H1 (cell line): ENCODE measurements at regions not wholly inside any gene's neighbourhood (a gene's known extent, or its start where the extent isn't known, plus 50 kb on each side); places are given as distances from the start of the nearest gene placed in this dataset.

Experiments
- CTCF ChIA-PET: fragments of 300-600 bp; sonication (Branson Sonifier 250); formaldehyde crosslinking; loops from one replicate; lab custom pipeline; 2021; ENCODE audit not compliant: partially characterized antibody; lab: Charles Lee
- POLR2A ChIA-PET: fragments of 300-600 bp; sonication (Branson Sonifier 250); formaldehyde crosslinking; loops from one replicate; lab custom pipeline; 2021; ENCODE audit warnings: inconsistent platforms; ENCODE audit not compliant: partially characterized antibody; lab: Charles Lee
- DNase-seq, 2 experiments: peaks; one replicate each; pipeline versions ENCODE4 v3.0.0 to v3.0.0-alpha.2; 2010 to 2022; ENCODE audit warnings: low spot score in 2 of 2, low read depth in 1 of 2, mixed read lengths in 1 of 2
- FAIRE-seq: peaks from 2 replicates; lab custom pipeline; 2011; peaks lifted over from hg19 to GRCh38; lab: Jason Lieb, UNC
- H2AFZ ChIP-seq: 2 replicates; pipeline ENCODE4 v1.8.1; 2012; ENCODE audit warnings: low read length, inconsistent platforms
- H2AK5ac ChIP-seq: 2 replicates; pipeline ENCODE4 v1.6.1; 2013; ENCODE audit warnings: low read depth, low read length
- H2BK120ac ChIP-seq: replicated peaks from 2 replicates; pipeline ENCODE3; 2013; ENCODE audit warnings: low read depth, low read length, inconsistent platforms
- H2BK12ac ChIP-seq: 2 replicates; pipeline ENCODE4 v1.6.1; 2013; ENCODE audit warnings: low read depth, low read length
- H2BK15ac ChIP-seq: 2 replicates; pipeline ENCODE4 v1.6.1; 2013; ENCODE audit warnings: low read length
- H2BK20ac ChIP-seq: 2 replicates; pipeline ENCODE4 v1.6.1; 2013; ENCODE audit warnings: low read length
- H2BK5ac ChIP-seq: 2 replicates; pipeline ENCODE4 v1.6.1; 2013; ENCODE audit warnings: low read depth, low read length
- H3K14ac ChIP-seq: 2 replicates; pipeline ENCODE4 v1.6.1; 2013; ENCODE audit warnings: inconsistent platforms; ENCODE audit not compliant: insufficient read length
- H3K18ac ChIP-seq: 2 replicates; pipeline ENCODE4 v1.6.1; 2013; ENCODE audit warnings: low read length; ENCODE audit errors: extremely low read depth
- H3K23ac ChIP-seq: 2 replicates; pipeline ENCODE4 v1.6.1; 2013; ENCODE audit warnings: inconsistent platforms; ENCODE audit not compliant: insufficient read length
- H3K23me2 ChIP-seq: 2 replicates; pipeline ENCODE4 v1.6.1; 2013; ENCODE audit warnings: low read depth, low read length
- H3K27ac ChIP-seq: 2 replicates; pipeline ENCODE4 v1.6.1; 2011; ENCODE audit warnings: low read depth, low read length, inconsistent platforms
- H3K27me3 ChIP-seq, 4 experiments: replicated peaks in 1 of 4; 1 replicate in 1 of 4; 2 replicates in 3 of 4; pipeline versions ENCODE4 v1.6.1 to v1.8.1; 2011 to 2013; ENCODE audit warnings: low read length in 3 of 4, mild to moderate bottlenecking in 3 of 4, inconsistent platforms in 2 of 4, mixed read lengths in 2 of 4, moderate library complexity in 1 of 4; ENCODE audit not compliant: control insufficient read depth in 3 of 4, insufficient read depth in 3 of 4; ENCODE audit errors: extremely low read depth in 1 of 4
- H3K36me3 ChIP-seq, 4 experiments: 2 replicates each; pipeline versions ENCODE4 v1.6.1 to v1.8.1; 2011 to 2013; ENCODE audit warnings: mild to moderate bottlenecking in 4 of 4, low read length in 3 of 4, moderate library complexity in 2 of 4, control low read depth in 1 of 4, inconsistent platforms in 1 of 4; ENCODE audit not compliant: insufficient read depth in 4 of 4, control insufficient read depth in 2 of 4
- H3K4ac ChIP-seq: replicated peaks from 2 replicates; pipeline ENCODE3; 2013; ENCODE audit warnings: low read length, low read depth, mixed read lengths, inconsistent platforms; ENCODE audit not compliant: insufficient read length
- H3K4me1 ChIP-seq, 4 experiments: replicated peaks in 1 of 4; 1 replicate in 1 of 4; 2 replicates in 3 of 4; pipeline versions ENCODE4 v1.6.1 to v1.8.1; 2011 to 2013; ENCODE audit warnings: low read length in 3 of 4, inconsistent platforms in 2 of 4, mixed read lengths in 1 of 4; ENCODE audit not compliant: insufficient read depth in 4 of 4, control insufficient read depth in 3 of 4
- H3K4me2 ChIP-seq, 2 experiments: 2 replicates each; pipeline versions ENCODE4 v1.6.1 to v1.8.1; 2011 to 2013; ENCODE audit warnings: low read depth in 2 of 2, low read length in 2 of 2, control low read depth in 1 of 2, inconsistent platforms in 1 of 2, mild to moderate bottlenecking in 1 of 2; ENCODE audit not compliant: insufficient read depth in 1 of 2
- H3K4me3 ChIP-seq, 4 experiments: fragments of 200-600, 300-600 bp in 1 of 4; sonication (generic), shearing (Covaris generic), sonication (Bioruptor Twin) in 1 of 4; 2 replicates each; pipeline versions ENCODE4 v1.5.1 to v1.8.1; 2011 to 2016; ENCODE audit warnings: low read length in 4 of 4, low read depth in 3 of 4, control low read depth in 2 of 4, inconsistent platforms in 2 of 4, mild to moderate bottlenecking in 2 of 4, mixed read lengths in 1 of 4, moderate library complexity in 1 of 4; ENCODE audit not compliant: insufficient read depth in 2 of 4; ENCODE audit errors: extremely low read depth in 1 of 4
- H3K56ac ChIP-seq: replicated peaks from 2 replicates; pipeline ENCODE3; 2013; ENCODE audit warnings: low read depth, mild to moderate bottlenecking, mixed read lengths, low read length, inconsistent platforms; ENCODE audit not compliant: insufficient read length
- H3K79me1 ChIP-seq: 2 replicates; pipeline ENCODE4 v1.6.1; 2013; ENCODE audit warnings: low read depth, low read length, control low read depth
- H3K79me2 ChIP-seq, 2 experiments: 2 replicates each; pipeline versions ENCODE4 v1.6.1 to v1.8.1; 2012 to 2013; ENCODE audit warnings: low read length in 2 of 2, mild to moderate bottlenecking in 2 of 2, inconsistent platforms in 1 of 2; ENCODE audit not compliant: insufficient read depth in 2 of 2, control insufficient read depth in 1 of 2
- H3K9ac ChIP-seq, 4 experiments: replicated peaks in 1 of 4; 1 replicate in 1 of 4; 2 replicates in 3 of 4; pipeline versions ENCODE4 v1.6.1 to v1.8.1; 2011 to 2013; ENCODE audit warnings: low read depth in 3 of 4, low read length in 3 of 4, control low read depth in 2 of 4, mild to moderate bottlenecking in 2 of 4, moderate library complexity in 2 of 4, inconsistent platforms in 1 of 4; ENCODE audit errors: extremely low read depth in 1 of 4
- H3K9me3 ChIP-seq, 2 experiments: 2 replicates each; pipeline versions ENCODE4 v1.6.1 to v1.8.1; 2012 to 2013; ENCODE audit warnings: mild to moderate bottlenecking in 2 of 2, moderate library complexity in 2 of 2, control low read depth in 1 of 2, inconsistent platforms in 1 of 2, low read depth in 1 of 2, low read length in 1 of 2, mixed read lengths in 1 of 2; ENCODE audit not compliant: insufficient read depth in 2 of 2
- H4K20me1 ChIP-seq, 2 experiments: replicated peaks in 1 of 2; 2 replicates each; pipeline versions ENCODE3 to v1.8.1; 2011 to 2013; ENCODE audit warnings: inconsistent platforms in 2 of 2, low read length in 2 of 2, mild to moderate bottlenecking in 1 of 2; ENCODE audit not compliant: insufficient read depth in 2 of 2, control insufficient read depth in 1 of 2
- H4K5ac ChIP-seq: 2 replicates; pipeline ENCODE4 v1.6.1; 2013; ENCODE audit warnings: low read length, low read depth, mixed read lengths, inconsistent platforms; ENCODE audit not compliant: insufficient read length
- H4K8ac ChIP-seq: 2 replicates; pipeline ENCODE4 v1.8.0; 2013; ENCODE audit warnings: mild to moderate bottlenecking, moderate library complexity, low read length, inconsistent platforms; ENCODE audit not compliant: insufficient read depth; ENCODE audit errors: extremely low read depth
- H4K91ac ChIP-seq: replicated peaks from 2 replicates; pipeline ENCODE3; 2013; ENCODE audit warnings: low read length, mixed read lengths, inconsistent platforms; ENCODE audit not compliant: insufficient read length
- EZH2 ChIP-seq: fragments of 200-600 bp; sonication (generic); IDR thresholded peaks from 2 replicates; pipeline ENCODE4 v1.7.1; 2012; ENCODE audit warnings: low read depth, mild to moderate bottlenecking, moderate library complexity, low read length, inconsistent platforms; ENCODE audit not compliant: severe bottlenecking
- GTF2F1 ChIP-seq: IDR thresholded peaks from 2 replicates; pipeline ENCODE4 v1.6.1; 2012; ENCODE audit warnings: low read depth, low read length, improper control_type of control experiment, borderline replicate concordance
- HDAC6 ChIP-seq: IDR thresholded peaks from one replicate; pipeline ENCODE4 v1.7.1; 2012; ENCODE audit warnings: low read depth, mild to moderate bottlenecking, inconsistent platforms, low read length, moderate library complexity
- JUND ChIP-seq: IDR thresholded peaks from 2 replicates; pipeline ENCODE4 v1.6.1; 2011; ENCODE audit warnings: mild to moderate bottlenecking, improper control_type of control experiment, low read length
- POU5F1 ChIP-seq: IDR thresholded peaks from 2 replicates; pipeline ENCODE4 v1.6.1; 2011; ENCODE audit warnings: low read depth, mild to moderate bottlenecking, low read length, moderate library complexity
- RFX5 ChIP-seq: IDR thresholded peaks from 2 replicates; pipeline ENCODE4 v1.6.1; 2011; ENCODE audit warnings: low read depth, low read length, improper control_type of control experiment, borderline replicate concordance
- SIN3A ChIP-seq, 2 experiments: IDR thresholded peaks in 1 of 2; conservative IDR thresholded peaks in 1 of 2; 2 replicates each; pipeline ENCODE4 v1.6.1; 2011 to 2012; ENCODE audit warnings: low read length in 2 of 2, improper control_type of control experiment in 1 of 2, low read depth in 1 of 2, mild to moderate bottlenecking in 1 of 2
- SP1 ChIP-seq: IDR thresholded peaks from 2 replicates; pipeline ENCODE4 v1.6.1; 2011; ENCODE audit warnings: low read depth, low read length
- SRF ChIP-seq: IDR thresholded peaks from 2 replicates; pipeline ENCODE4 v1.6.1; 2011; ENCODE audit warnings: mild to moderate bottlenecking, low read depth, low read length, moderate library complexity
- TAF7 ChIP-seq: optimal IDR thresholded peaks from 2 replicates; pipeline ENCODE3; 2011; ENCODE audit warnings: low read depth, mild to moderate bottlenecking, inconsistent platforms, low read length, moderate library complexity, borderline replicate concordance
- YY1 ChIP-seq: IDR thresholded peaks from 2 replicates; pipeline ENCODE4 v1.6.1; 2011; ENCODE audit warnings: low read depth, mild to moderate bottlenecking, low read length
- WGBS, 2 experiments: shearing (Covaris generic) in 1 of 2; methylation state at CpG; one replicate each; pipeline versions ENCODE4 v1.1.6 to v1.1.7; 2013 to 2015; ENCODE audit warnings: low lambda C conversion rate in 2 of 2, mixed read lengths in 2 of 2, inconsistent platforms in 1 of 2, low coverage in 1 of 2, missing lambda C conversion rate in 1 of 2; ENCODE audit not compliant: insufficient replicate concordance in 2 of 2, insufficient coverage in 1 of 2, insufficient read length in 1 of 2; ENCODE audit errors: extremely low coverage in 1 of 2, missing lambda C conversion rate in 1 of 2; 5-methylcytosine and 5-hydroxymethylcytosine counted together
- TF ChIP-seq, protein P1 (sequence below): IDR thresholded peaks from 2 replicates; pipeline ENCODE4 v1.6.1; 2012; ENCODE audit warnings: low read length, inconsistent platforms

DNA sequence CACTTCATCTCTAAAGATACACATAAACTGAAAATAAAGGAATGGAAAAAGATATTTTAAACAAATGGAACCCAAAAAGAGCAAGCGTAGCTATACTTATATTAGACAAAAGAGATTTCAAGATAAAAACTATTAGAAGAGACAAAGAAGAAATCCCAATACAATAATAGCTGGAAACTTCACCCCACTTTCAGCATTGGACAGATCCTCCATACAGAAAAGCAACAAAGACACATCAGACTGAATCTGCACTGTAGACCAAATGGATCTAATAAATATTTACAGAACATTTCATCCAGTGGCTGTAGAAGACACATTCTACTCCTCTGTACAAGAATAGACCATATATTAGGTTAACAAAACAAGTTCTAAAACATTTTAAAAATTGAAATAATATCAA is 117.6 kb upstream of the PDE3A start:
- Histone ChIP-seq H3K79me2 (no peaks in the 10 kb centered on the region), H3K4me3 (no peak overlapping the region), H3K23ac (no peak overlapping the region), H2BK5ac (no peak overlapping the region), H3K23me2 (no peaks in the 10 kb centered on the region), H3K36me3 (no peaks in the 10 kb centered on the region), H2AFZ (no peak overlapping the region), H3K27me3 (no peaks in the 10 kb centered on the region), H2BK120ac (no peak overlapping the region), H2AK5ac (no peak overlapping the region), H2BK12ac (no peak overlapping the region), H4K8ac (no peak overlapping the region), H3K4me2 (no peak overlapping the region), H3K4ac (no peak overlapping the region), H3K14ac (no peak overlapping the region), H3K9ac (no peak overlapping the region), H3K27ac (no peak overlapping the region), H3K4me1 (no peaks in the 10 kb centered on the region), H4K5ac (no peak overlapping the region), H4K20me1 (no peaks in the 10 kb centered on the region), H3K9me3 (no peaks in the 10 kb centered on the region), H3K56ac (no peak overlapping the region), H4K91ac (no peak overlapping the region), H3K79me1 (no peaks in the 10 kb centered on the region), H3K18ac (no peak overlapping the region), H2BK20ac (no peak overlapping the region), H2BK15ac (no peak overlapping the region)
- ChIA-PET POLR2A (no interaction called here), CTCF (no interaction called here)
- DNase-seq (no peak), FAIRE-seq (no peak)
- TF ChIP-seq GTF2F1 (no peak), EZH2 (no peak), YY1 (no peak), SP1 (no peak), RFX5 (no peak), POU5F1 (no peak), SIN3A (conservative IDR thresholded peaks at IDR 0.05 in 1 of 2, IDR thresholded peaks at IDR 0.05 in 1 of 2; ENCODE audit: low read depth in 1 of 2, low read length in 2 of 2) (no peak), JUND (no peak), SRF (no peak), TAF7 (no peak), HDAC6 (no peak)
- TF ChIP-seq, protein P1, sequence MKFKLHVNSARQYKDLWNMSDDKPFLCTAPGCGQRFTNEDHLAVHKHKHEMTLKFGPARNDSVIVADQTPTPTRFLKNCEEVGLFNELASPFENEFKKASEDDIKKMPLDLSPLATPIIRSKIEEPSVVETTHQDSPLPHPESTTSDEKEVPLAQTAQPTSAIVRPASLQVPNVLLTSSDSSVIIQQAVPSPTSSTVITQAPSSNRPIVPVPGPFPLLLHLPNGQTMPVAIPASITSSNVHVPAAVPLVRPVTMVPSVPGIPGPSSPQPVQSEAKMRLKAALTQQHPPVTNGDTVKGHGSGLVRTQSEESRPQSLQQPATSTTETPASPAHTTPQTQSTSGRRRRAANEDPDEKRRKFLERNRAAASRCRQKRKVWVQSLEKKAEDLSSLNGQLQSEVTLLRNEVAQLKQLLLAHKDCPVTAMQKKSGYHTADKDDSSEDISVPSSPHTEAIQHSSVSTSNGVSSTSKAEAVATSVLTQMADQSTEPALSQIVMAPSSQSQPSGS, result no peak
- WGBS, 2 experiments, result 97% methylated on average over 1 of the region's 1 CpG; no CpG with 5 or more reads in 1 of the 2 experiments
